ENCODE measurements at regions not wholly inside any gene's neighbourhood (a gene's known extent, or its start where the extent isn't known, plus 50 kb on each side); places are given as distances from the start of the nearest gene placed in this dataset.

- Histone ChIP-seq H3K79me2 (ENCODE audit: insufficient read depth, low read length) (no peaks in the 10 kb centered on the region), H3K4me3 (ENCODE audit: insufficient read depth, low read length) (no peak overlapping the region), H3K4me1 (ENCODE audit: insufficient read depth, low read length) (no peaks in the 10 kb centered on the region), H3K36me3 (ENCODE audit: insufficient read depth, low read length) (no peaks in the 10 kb centered on the region), H3K27ac (ENCODE audit: low read depth, low read length) (no peak overlapping the region), H3K27me3 (ENCODE audit: insufficient read depth, low read length) (no peaks in the 10 kb centered on the region), H4K20me1 (ENCODE audit: insufficient read depth, low read length) (no peaks in the 10 kb centered on the region), H3K9me3 (ENCODE audit: low read depth, low read length) (no peaks in the 10 kb centered on the region), H2AFZ (ENCODE audit: low read length) (no peak overlapping the region), H3K4me2 (ENCODE audit: insufficient read depth, low read length) (no peak overlapping the region)
- DNase-seq (ENCODE audit: insufficient read length, low spot score, missing footprints) = no peak
- TF ChIP-seq CTCF (IDR thresholded peaks at IDR 0.05; ENCODE audit: extremely low read depth, low read depth, low read length) = no peak
Observed at GRCh38 chr3:87968668-87969067, 90.1 kb downstream of the CGGBP1 start.

GRCh38 chr3:87958289-87958688, 100.5 kb downstream of the CGGBP1 start:
- Histone ChIP-seq H2AFZ (ENCODE audit: low read length) (no peak overlapping the region), H3K27ac (ENCODE audit: low read depth, low read length) (no peak overlapping the region), H3K4me3 (ENCODE audit: insufficient read depth, low read length) (no peak overlapping the region), H4K20me1 (ENCODE audit: insufficient read depth, low read length) (no peaks in the 10 kb centered on the region), H3K27me3 (ENCODE audit: insufficient read depth, low read length) (no peaks in the 10 kb centered on the region), H3K36me3 (ENCODE audit: insufficient read depth, low read length) (no peaks in the 10 kb centered on the region), H3K9me3 (ENCODE audit: low read depth, low read length) (no peaks in the 10 kb centered on the region), H3K79me2 (ENCODE audit: insufficient read depth, low read length) (no peaks in the 10 kb centered on the region), H3K4me2 (ENCODE audit: insufficient read depth, low read length) (no peak overlapping the region), H3K4me1 (ENCODE audit: insufficient read depth, low read length) (no peaks in the 10 kb centered on the region)
- TF ChIP-seq CTCF (IDR thresholded peaks at IDR 0.05; ENCODE audit: extremely low read depth, low read depth, low read length) = no peak
- no peak for DNase-seq (ENCODE audit: insufficient read length, low spot score, missing footprints)

- DNase-seq (ENCODE audit: insufficient read length, low spot score, missing footprints) = no peak
- TF ChIP-seq CTCF (IDR thresholded peaks at IDR 0.05; ENCODE audit: extremely low read depth, low read depth, low read length) = no peak
- Histone ChIP-seq H3K4me1 (ENCODE audit: insufficient read depth, low read length) (no peaks in the 10 kb centered on the region), H3K36me3 (ENCODE audit: insufficient read depth, low read length) (no peaks in the 10 kb centered on the region), H2AFZ (ENCODE audit: low read length) (no peak overlapping the region), H3K27me3 (ENCODE audit: insufficient read depth, low read length) (no peaks in the 10 kb centered on the region), H3K9me3 (ENCODE audit: low read depth, low read length) (no peaks in the 10 kb centered on the region), H3K79me2 (ENCODE audit: insufficient read depth, low read length) (no peaks in the 10 kb centered on the region), H3K4me3 (ENCODE audit: insufficient read depth, low read length) (no peak overlapping the region), H3K27ac (ENCODE audit: low read depth, low read length) (no peak overlapping the region), H4K20me1 (ENCODE audit: insufficient read depth, low read length) (no peaks in the 10 kb centered on the region), H3K4me2 (ENCODE audit: insufficient read depth, low read length) (no peak overlapping the region)
Observed at GRCh38 chr3:87957575-87957974, 101.2 kb downstream of the CGGBP1 start.

- H2AFZ ChIP-seq (ENCODE audit: low read length) = no peak overlapping the region
- H3K79me2 ChIP-seq (ENCODE audit: insufficient read depth, low read length) = no peaks in the 10 kb centered on the region
- H3K27ac ChIP-seq (ENCODE audit: low read depth, low read length) = no peak overlapping the region
- no peaks in the 10 kb centered on the region for H4K20me1 ChIP-seq (ENCODE audit: insufficient read depth, low read length)
- H3K9me3 ChIP-seq (ENCODE audit: low read depth, low read length) = no peaks in the 10 kb centered on the region
- no peaks in the 10 kb centered on the region for H3K36me3 ChIP-seq (ENCODE audit: insufficient read depth, low read length)
- TF ChIP-seq CTCF (IDR thresholded peaks at IDR 0.05; ENCODE audit: extremely low read depth, low read depth, low read length) = no peak
- no peak overlapping the region for H3K4me2 ChIP-seq (ENCODE audit: insufficient read depth, low read length)
- H3K4me1 ChIP-seq (ENCODE audit: insufficient read depth, low read length) = no peaks in the 10 kb centered on the region
- H3K27me3 ChIP-seq (ENCODE audit: insufficient read depth, low read length) = no peaks in the 10 kb centered on the region
- H3K4me3 ChIP-seq (ENCODE audit: insufficient read depth, low read length) = no peak overlapping the region
- no peak for DNase-seq (ENCODE audit: insufficient read length, low spot score, missing footprints)
Observed at GRCh38 chr3:87949879-87950208, 109.0 kb downstream of the CGGBP1 start.

Measured in osteoblast (primary cell).